ENCODE measurements at regions not wholly inside any gene's neighbourhood (a gene's known extent, or its start where the extent isn't known, plus 50 kb on each side); places are given as distances from the start of the nearest gene placed in this dataset.

- DNase-seq (ENCODE audit: low spot score): no peak
Observed at GRCh38 chr6:84421031-84421430, 193.6 kb upstream of the CEP162 start.

GRCh38 chr6:84417260-84417659, 189.8 kb upstream of the CEP162 start:
- Histone ChIP-seq H3K9me3 (ENCODE audit: low read depth) (no peaks in the 10 kb centered on the region), H3K79me2 (no peaks in the 10 kb centered on the region), H2AFZ (no peak overlapping the region), H3K9me2 (replicated peaks; ENCODE audit: insufficient read depth) (no peaks in the 10 kb centered on the region), H3K36me3 (replicated peaks; ENCODE audit: insufficient read depth, low read depth) (no peaks in the 10 kb centered on the region), H3K27ac (no peak overlapping the region), H3K4me3 (no peak overlapping the region), H3K27me3 (peaks cover 23% of the 10 kb centered on the region), H3K4me1 (ENCODE audit: insufficient read depth) (no peaks in the 10 kb centered on the region), H3K4me2 (no peak overlapping the region), H4K20me1 (ENCODE audit: insufficient read depth, poor library complexity, severe bottlenecking) (no peaks in the 10 kb centered on the region)
- TF ChIP-seq CTCF (IDR thresholded peaks at IDR 0.05; ENCODE audit: poor library complexity): no peak
- no peak for DNase-seq (ENCODE audit: low spot score)
- WGBS (ENCODE audit: low lambda C conversion rate, missing lambda C conversion rate): 65% methylated on average over 3 of the region's 3 CpGs

More at GRCh38 chr6:84421031-84421430, 193.6 kb upstream of the CEP162 start:
- no peaks in the 10 kb centered on the region for H3K4me1 ChIP-seq (ENCODE audit: insufficient read depth)
- H3K79me2 ChIP-seq: no peaks in the 10 kb centered on the region
- no peak overlapping the region for H3K4me2 ChIP-seq
- no peak overlapping the region for H3K4me3 ChIP-seq
- no peaks in the 10 kb centered on the region for H3K36me3 ChIP-seq (replicated peaks; ENCODE audit: insufficient read depth, low read depth)
- no peak overlapping the region for H2AFZ ChIP-seq
- whole genome bisulfite sequencing (ENCODE audit: low lambda C conversion rate, missing lambda C conversion rate): 53% methylated on average over 5 of the region's 5 CpGs
- TF ChIP-seq EZH2phosphoT487 (IDR thresholded peaks at IDR 0.05; ENCODE audit: low read depth, severe bottlenecking, unreplicated experiment) (no peak), EZH2 (IDR thresholded peaks at IDR 0.05; ENCODE audit: borderline replicate concordance) (no peak)
- H3K27ac ChIP-seq: no peak overlapping the region
- no peaks in the 10 kb centered on the region for H3K9me3 ChIP-seq (ENCODE audit: low read depth)
- no peaks in the 10 kb centered on the region for H4K20me1 ChIP-seq (ENCODE audit: insufficient read depth, poor library complexity, severe bottlenecking)
- peaks cover 27% of the 10 kb centered on the region for H3K27me3 ChIP-seq
- H3K9me2 ChIP-seq (replicated peaks; ENCODE audit: insufficient read depth): no peaks in the 10 kb centered on the region

GRCh38 chr6:84416043-84416657, 188.7 kb upstream of the CEP162 start:
- Histone ChIP-seq H3K4me1 (ENCODE audit: insufficient read depth) (no peaks in the 10 kb centered on the region), H2AFZ (no peak overlapping the region), H3K4me3 (no peak overlapping the region), H3K9me3 (ENCODE audit: low read depth) (no peaks in the 10 kb centered on the region), H3K27ac (no peak overlapping the region), H3K79me2 (no peaks in the 10 kb centered on the region), H3K4me2 (no peak overlapping the region), H3K9me2 (replicated peaks; ENCODE audit: insufficient read depth) (no peaks in the 10 kb centered on the region), H4K20me1 (ENCODE audit: insufficient read depth, poor library complexity, severe bottlenecking) (no peaks in the 10 kb centered on the region), H3K27me3 (peaks cover 14% of the 10 kb centered on the region), H3K36me3 (replicated peaks; ENCODE audit: insufficient read depth, low read depth) (no peaks in the 10 kb centered on the region)
- TF ChIP-seq CTCF (IDR thresholded peaks at IDR 0.05; ENCODE audit: poor library complexity) (no peak), EZH2phosphoT487 (IDR thresholded peaks at IDR 0.05; ENCODE audit: low read depth, severe bottlenecking, unreplicated experiment) (no peak), EZH2 (IDR thresholded peaks at IDR 0.05; ENCODE audit: borderline replicate concordance) (no peak)
- 85% methylated on average over 2 of the region's 2 CpGs for WGBS (ENCODE audit: low lambda C conversion rate, missing lambda C conversion rate)
- no peak for DNase-seq (ENCODE audit: low spot score)

- no peak for DNase-seq (ENCODE audit: low spot score)
- Histone ChIP-seq H3K27ac (no peak overlapping the region), H3K4me3 (no peak overlapping the region), H3K4me1 (ENCODE audit: insufficient read depth) (no peaks in the 10 kb centered on the region), H3K36me3 (replicated peaks; ENCODE audit: insufficient read depth, low read depth) (no peaks in the 10 kb centered on the region), H3K9me2 (replicated peaks; ENCODE audit: insufficient read depth) (no peaks in the 10 kb centered on the region), H2AFZ (no peak overlapping the region), H3K9me3 (ENCODE audit: low read depth) (no peaks in the 10 kb centered on the region), H3K27me3 (peaks cover 14% of the 10 kb centered on the region), H4K20me1 (ENCODE audit: insufficient read depth, poor library complexity, severe bottlenecking) (no peaks in the 10 kb centered on the region), H3K79me2 (no peaks in the 10 kb centered on the region), H3K4me2 (no peak overlapping the region)
- no peak for TF ChIP-seq EZH2 (IDR thresholded peaks at IDR 0.05; ENCODE audit: borderline replicate concordance)
- no peak for TF ChIP-seq CTCF (IDR thresholded peaks at IDR 0.05; ENCODE audit: poor library complexity)
- no peak for TF ChIP-seq EZH2phosphoT487 (IDR thresholded peaks at IDR 0.05; ENCODE audit: low read depth, severe bottlenecking, unreplicated experiment)
- WGBS (ENCODE audit: low lambda C conversion rate, missing lambda C conversion rate): 57% methylated on average over 6 of the region's 6 CpGs
Observed at GRCh38 chr6:84415517-84415916, 188.1 kb upstream of the CEP162 start.

Data from hepatocyte (in vitro differentiated cells).